ENCODE measurements at regions not wholly inside any gene's neighbourhood (a gene's known extent, or its start where the extent isn't known, plus 50 kb on each side); places are given as distances from the start of the nearest gene placed in this dataset.

DNA sequence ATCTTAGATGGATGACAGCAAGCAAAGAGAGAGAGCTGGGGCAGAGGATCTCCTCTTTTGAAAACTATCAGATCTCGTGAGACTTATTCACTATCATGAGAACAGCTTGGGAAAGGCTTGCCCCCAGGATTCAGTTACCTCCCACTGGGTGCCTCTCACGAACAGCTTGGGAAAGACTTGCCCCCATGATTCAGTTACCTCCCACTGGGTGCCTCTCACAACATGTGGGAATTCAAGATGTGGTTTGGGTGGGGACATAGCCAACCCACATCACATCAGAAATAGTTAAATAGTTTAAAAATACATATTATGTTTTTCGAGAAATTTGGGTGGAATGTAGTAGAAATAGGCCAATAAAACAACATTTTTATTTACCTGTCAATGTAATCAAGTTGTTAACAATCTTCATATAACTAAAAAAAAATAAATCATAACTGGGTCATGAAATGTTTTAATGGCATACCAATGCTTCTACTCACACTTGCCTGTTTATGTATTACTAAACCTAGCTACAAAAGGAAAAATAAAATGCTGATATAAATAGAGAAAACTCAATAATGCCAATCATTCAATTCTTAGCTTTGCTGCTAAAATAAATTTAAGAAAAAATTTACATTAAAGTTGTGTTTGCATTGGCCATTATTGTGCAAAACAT lies 608.9 kb downstream of the SUCLG1 start:
- no peak for DNase-seq (ENCODE audit: low read depth)
- TF ChIP-seq, protein P1, sequence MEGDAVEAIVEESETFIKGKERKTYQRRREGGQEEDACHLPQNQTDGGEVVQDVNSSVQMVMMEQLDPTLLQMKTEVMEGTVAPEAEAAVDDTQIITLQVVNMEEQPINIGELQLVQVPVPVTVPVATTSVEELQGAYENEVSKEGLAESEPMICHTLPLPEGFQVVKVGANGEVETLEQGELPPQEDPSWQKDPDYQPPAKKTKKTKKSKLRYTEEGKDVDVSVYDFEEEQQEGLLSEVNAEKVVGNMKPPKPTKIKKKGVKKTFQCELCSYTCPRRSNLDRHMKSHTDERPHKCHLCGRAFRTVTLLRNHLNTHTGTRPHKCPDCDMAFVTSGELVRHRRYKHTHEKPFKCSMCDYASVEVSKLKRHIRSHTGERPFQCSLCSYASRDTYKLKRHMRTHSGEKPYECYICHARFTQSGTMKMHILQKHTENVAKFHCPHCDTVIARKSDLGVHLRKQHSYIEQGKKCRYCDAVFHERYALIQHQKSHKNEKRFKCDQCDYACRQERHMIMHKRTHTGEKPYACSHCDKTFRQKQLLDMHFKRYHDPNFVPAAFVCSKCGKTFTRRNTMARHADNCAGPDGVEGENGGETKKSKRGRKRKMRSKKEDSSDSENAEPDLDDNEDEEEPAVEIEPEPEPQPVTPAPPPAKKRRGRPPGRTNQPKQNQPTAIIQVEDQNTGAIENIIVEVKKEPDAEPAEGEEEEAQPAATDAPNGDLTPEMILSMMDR (IDR thresholded peaks at IDR 0.05; ENCODE audit: control insufficient read depth, insufficient read depth, low read depth, low read length, missing control alignments), result no peak
- H3K4me3 ChIP-seq (ENCODE audit: control insufficient read depth, low read depth, low read length), result no peak overlapping the region

DNA sequence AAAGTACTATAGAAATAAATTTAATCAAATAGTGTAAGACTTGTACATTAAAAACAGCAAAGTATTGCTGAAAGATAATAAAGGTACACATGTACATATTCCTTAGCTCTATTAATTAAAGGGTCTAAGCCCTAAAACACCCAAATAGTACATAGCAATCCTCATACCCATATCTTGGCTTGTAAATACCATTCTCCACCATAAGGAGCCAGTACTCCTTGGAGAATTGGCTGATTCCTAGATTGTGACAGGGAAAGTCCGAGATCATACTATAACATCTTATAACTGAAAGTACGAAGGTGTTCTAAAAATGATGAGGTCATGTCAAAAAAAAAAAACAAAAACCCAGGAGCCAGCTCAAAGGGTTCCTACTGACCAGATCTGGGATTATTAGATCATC lies 614.6 kb downstream of the SUCLG1 start:
- H3K4me3 ChIP-seq (ENCODE audit: control insufficient read depth, low read depth, low read length), result no peak overlapping the region
- TF ChIP-seq, protein P1 (IDR thresholded peaks at IDR 0.05; ENCODE audit: control insufficient read depth, insufficient read depth, low read depth, low read length, missing control alignments), result no peak
- no peak for DNase-seq (ENCODE audit: low read depth)

DNA sequence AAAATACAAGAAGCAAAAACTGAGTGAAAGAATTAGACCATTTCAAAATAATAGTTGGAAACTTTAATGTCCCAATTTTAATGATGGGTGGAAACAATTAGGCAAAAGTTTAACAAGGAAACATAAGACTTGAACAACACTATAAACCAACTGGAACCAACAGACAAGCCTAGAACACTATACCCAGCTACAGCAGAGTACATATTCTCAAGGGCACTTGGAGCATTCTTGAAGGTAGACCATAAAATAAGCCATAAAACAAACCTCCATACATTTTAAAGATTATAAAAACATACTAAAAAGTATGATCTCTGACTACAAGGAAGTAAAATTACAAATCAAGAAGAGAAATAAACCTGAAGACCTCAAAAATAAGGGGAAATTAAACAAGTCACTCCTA lies 616.7 kb downstream of the SUCLG1 start:
- H3K4me3 ChIP-seq (ENCODE audit: control insufficient read depth, low read depth, low read length), result no peak overlapping the region
- TF ChIP-seq, protein P1 (IDR thresholded peaks at IDR 0.05; ENCODE audit: control insufficient read depth, insufficient read depth, low read depth, low read length, missing control alignments), result no peak

DNA sequence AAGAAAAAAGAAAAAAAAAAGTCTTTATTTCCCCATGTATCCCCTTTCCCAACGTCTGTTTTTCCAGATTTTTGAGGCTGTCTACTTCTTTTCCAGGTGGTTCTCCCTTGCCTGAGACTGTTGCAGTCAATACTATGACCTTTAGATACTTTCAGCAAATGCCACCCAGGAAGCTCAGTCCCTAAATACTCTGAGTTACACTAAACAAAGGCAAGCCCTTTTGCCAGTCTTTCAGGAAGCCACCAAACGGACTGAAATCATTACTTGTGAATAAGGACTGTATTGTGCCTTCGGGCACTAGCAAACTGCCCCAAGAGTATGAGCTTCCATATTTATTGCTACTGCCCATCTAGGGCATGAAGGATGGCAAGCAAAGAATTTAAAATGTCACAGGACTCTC lies 621.3 kb downstream of the SUCLG1 start:
- DNase-seq (ENCODE audit: low read depth), result no peak
- TF ChIP-seq, protein P1 (IDR thresholded peaks at IDR 0.05; ENCODE audit: control insufficient read depth, insufficient read depth, low read depth, low read length, missing control alignments), result no peak
- no peak overlapping the region for H3K4me3 ChIP-seq (ENCODE audit: control insufficient read depth, low read depth, low read length)

More for the DNA sequence above, 616.7 kb downstream of the SUCLG1 start:
- no peak for DNase-seq (ENCODE audit: low read depth)

DNA sequence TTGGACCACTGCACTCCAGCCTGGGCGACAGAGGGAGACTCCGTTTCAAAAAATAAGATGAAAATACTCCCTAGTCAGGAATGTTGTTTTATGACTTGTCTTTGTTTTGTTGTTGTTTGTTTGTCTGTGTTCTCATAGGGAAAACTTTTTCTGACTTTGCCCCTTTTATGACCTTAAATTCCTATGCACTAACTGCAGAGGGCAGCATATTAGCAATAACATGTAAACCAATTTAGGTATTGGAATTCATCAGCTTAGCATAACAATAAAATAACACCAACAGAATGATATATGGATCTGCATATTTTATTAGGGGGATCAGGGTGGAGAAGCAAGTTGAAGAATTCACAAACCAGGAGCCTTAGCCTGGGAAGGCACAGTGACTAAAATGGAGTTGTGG lies 631.5 kb downstream of the SUCLG1 start:
- DNase-seq (ENCODE audit: low read depth), result no peak
- H3K4me3 ChIP-seq (ENCODE audit: control insufficient read depth, low read depth, low read length), result no peak overlapping the region
- TF ChIP-seq, protein P1 (IDR thresholded peaks at IDR 0.05; ENCODE audit: control insufficient read depth, insufficient read depth, low read depth, low read length, missing control alignments), result no peak

DNA sequence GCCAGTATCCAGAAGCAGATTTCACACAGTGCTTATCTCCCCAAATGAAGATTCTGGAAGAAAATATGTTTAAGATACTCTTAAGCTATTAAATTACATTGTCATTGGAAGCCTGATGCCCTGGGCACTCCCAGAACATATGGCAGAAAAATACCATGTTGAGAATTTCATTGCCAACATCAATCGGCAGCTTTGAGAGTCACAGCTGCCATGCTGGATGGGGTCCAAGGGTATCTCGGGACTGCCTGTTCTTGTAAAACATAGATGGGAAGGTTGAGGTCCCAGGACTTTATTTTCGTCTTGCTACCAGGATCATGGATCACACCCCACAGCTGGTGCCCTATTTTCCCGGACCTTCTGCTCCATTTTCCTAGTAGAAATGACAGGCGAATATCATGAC lies 632.5 kb downstream of the SUCLG1 start:
- no peak overlapping the region for H3K4me3 ChIP-seq (ENCODE audit: control insufficient read depth, low read depth, low read length)
- TF ChIP-seq, protein P1 (IDR thresholded peaks at IDR 0.05; ENCODE audit: control insufficient read depth, insufficient read depth, low read depth, low read length, missing control alignments), result no peak
- DNase-seq (ENCODE audit: low read depth), result no peak
